Body of pancreas (tissue), 4 donors: ENCODE measurements at regions not wholly inside any gene's neighbourhood (a gene's known extent, or its start where the extent isn't known, plus 50 kb on each side); places are given as distances from the start of the nearest gene placed in this dataset.

Experiments
- ATAC-seq: fragments of 150-250 bp; one replicate; pipeline ENCODE4 v1.9.1; 2016
- DNase-seq, 4 donors: peaks; one replicate each; pipeline ENCODE4 v3.0.0-alpha.2; 2019
- H3K27ac ChIP-seq, 4 donors: fragments of 200-600 bp; sonication (generic); 1 replicate in 3 of 4; 2 replicates in 1 of 4; pipeline versions ENCODE4 v1.5.1 to v1.6.1; 2016 to 2019; ENCODE audit warnings: mild to moderate bottlenecking in 1 of 4, mixed read lengths in 1 of 4, moderate library complexity in 1 of 4
- H3K27me3 ChIP-seq, 2 donors: fragments of 200-600 bp; sonication (generic); one replicate each; pipeline ENCODE4 v1.6.0; 2016; ENCODE audit warnings: mild to moderate bottlenecking in 1 of 2
- H3K36me3 ChIP-seq, 2 donors: fragments of 200-600 bp; sonication (generic); replicated peaks in 1 of 2; 2 replicates each; pipeline ENCODE4 v1.5.1; 2016; ENCODE audit warnings: low read depth in 2 of 2; ENCODE audit not compliant: insufficient read depth in 1 of 2
- H3K4me1 ChIP-seq: fragments of 200-600 bp; sonication (generic); one replicate; pipeline ENCODE4 v1.6.0; 2016
- H3K4me3 ChIP-seq, 2 donors: fragments of 200-600 bp; sonication (generic); 1 replicate in 1 of 2; 2 replicates in 1 of 2; pipeline ENCODE4 v1.5.1; 2016 to 2019
- H3K9me3 ChIP-seq, 3 donors: fragments of 200-600 bp; sonication (generic); 1 replicate in 2 of 3; 2 replicates in 1 of 3; pipeline ENCODE4 v1.5.1; 2016
- CTCF ChIP-seq, 7 experiments: fragments of 450-650 bp in 4 of 7; fragments of 200-600 bp in 3 of 7; sonication (generic) in 3 of 7; IDR thresholded peaks; one replicate each; pipeline ENCODE4 v1.5.1; 2016 to 2019; ENCODE audit warnings: antibody characterized with exemption in 7 of 7
- POLR2A ChIP-seq, 3 donors: fragments of 450-650 bp; IDR thresholded peaks; one replicate each; pipeline ENCODE4 v1.6.1; 2016; ENCODE audit warnings: antibody characterized with exemption in 3 of 3, mild to moderate bottlenecking in 2 of 3
- WGBS, 2 donors: methylation state at CpG; one replicate each; pipeline ENCODE4 v1.1.5; 2017; 5-methylcytosine and 5-hydroxymethylcytosine counted together
- intact Hi-C: fragments of 100-400 bp; cut with DNase I; formaldehyde crosslinking; loops from one replicate; pipeline ENCODE4 v1.15.1; 2023

GRCh38 chr20:36086767-36087166 is 67.8 kb upstream of the EPB41L1 start:
- WGBS, 2 donors, result 32 to 33% methylated on average over 2 of the region's 2 CpGs
- TF ChIP-seq CTCF (IDR thresholded peaks at IDR 0.05), result no peak
- DNase-seq (no peak), ATAC-seq (peak; percentile 31)
- H3K4me1 ChIP-seq, result peaks cover 13% of the 10 kb centered on the region
- no peaks in the 10 kb centered on the region for H3K27me3 ChIP-seq
- H3K36me3 ChIP-seq, result no peaks in the 10 kb centered on the region
- intact Hi-C loops, result no loop called here
- H3K27ac ChIP-seq, result no peak overlapping the region
- no peak overlapping the region for H3K4me3 ChIP-seq
- no peaks in the 10 kb centered on the region for H3K9me3 ChIP-seq

GRCh38 chr20:36090223-36090622 is 64.3 kb upstream of the EPB41L1 start:
- no peaks in the 10 kb centered on the region for H3K36me3 ChIP-seq
- peaks cover 33% of the 10 kb centered on the region for H3K4me1 ChIP-seq
- ATAC-seq, result no peak
- intact Hi-C loops, result no loop called here
- H3K9me3 ChIP-seq, result no peaks in the 10 kb centered on the region
- 84 to 91% methylated on average over 5 of the region's 5 CpGs for WGBS, 2 donors
- TF ChIP-seq POLR2A (IDR thresholded peaks at IDR 0.05), result no peak
- no peak for TF ChIP-seq CTCF (IDR thresholded peaks at IDR 0.05)
- no peak for DNase-seq
- no peak overlapping the region for H3K27ac ChIP-seq
- H3K27me3 ChIP-seq, result no peaks in the 10 kb centered on the region
- H3K4me3 ChIP-seq, result no peak overlapping the region

- peak overlapping the region; percentile 33 to 37 for H3K4me3 ChIP-seq
- intact Hi-C loops, result no loop called here
- 18 to 55% methylated on average over 6 to 41 of the region's 42 CpGs for WGBS, 2 donors
- ATAC-seq (peak; percentile 15), DNase-seq (peak in 1 of 4 donors; percentile 39)
- H3K27me3 ChIP-seq, result no peaks in the 10 kb centered on the region
- no peaks in the 10 kb centered on the region for H3K9me3 ChIP-seq
- peaks cover 43% of the 10 kb centered on the region for H3K4me1 ChIP-seq
- TF ChIP-seq CTCF (IDR thresholded peaks at IDR 0.05) (no peak), POLR2A (IDR thresholded peaks at IDR 0.05) (no peak)
- no peaks in the 10 kb centered on the region for H3K36me3 ChIP-seq
- H3K27ac ChIP-seq, result peak overlapping the region; percentile 78 to 87 (median 81)
These were observed 62.8 kb upstream of the EPB41L1 start for GRCh38 chr20:36091561-36092397.

GRCh38 chr20:36092398-36093024 is 62.0 kb upstream of the EPB41L1 start:
- peak; percentile 62 for ATAC-seq
- H3K4me3 ChIP-seq, result peak overlapping the region; percentile 33 to 37
- WGBS, 2 donors, result 1% methylated on average over 19 of the region's 89 CpGs; no CpG with 5 or more reads in 1 of the 2 donors
- H3K4me1 ChIP-seq, result peaks cover 49% of the 10 kb centered on the region
- peak; percentile 43 to 63 (median 51) for DNase-seq
- TF ChIP-seq POLR2A (IDR thresholded peaks at IDR 0.05) (peak in 1 of 3 donors; percentile 28), CTCF (IDR thresholded peaks at IDR 0.05) (peak in 1 of 7 experiments; percentile 1)
- intact Hi-C loops, result no loop called here
- no peaks in the 10 kb centered on the region for H3K9me3 ChIP-seq
- H3K27me3 ChIP-seq, result no peaks in the 10 kb centered on the region
- no peaks in the 10 kb centered on the region for H3K36me3 ChIP-seq
- peak overlapping the region; percentile 78 to 87 (median 81) for H3K27ac ChIP-seq
